HG03135 (cell line): ENCODE measurements at regions not wholly inside any gene's neighbourhood (a gene's known extent, or its start where the extent isn't known, plus 50 kb on each side); places are given as distances from the start of the nearest gene placed in this dataset.
"Not testable (repeated sequence)": the region's sequence is repeated elsewhere in the genome, so short reads cannot be mapped to it uniquely, and the experiment has no call there.

Source experiments
- ATAC-seq: cut with Tn5 transposase; IDR thresholded peaks from one replicate; pipeline ENCODE4 v1.9.1; 2021; ENCODE audit warnings: mild to moderate bottlenecking, moderate library complexity; ENCODE audit not compliant: unreplicated experiment

DNA sequence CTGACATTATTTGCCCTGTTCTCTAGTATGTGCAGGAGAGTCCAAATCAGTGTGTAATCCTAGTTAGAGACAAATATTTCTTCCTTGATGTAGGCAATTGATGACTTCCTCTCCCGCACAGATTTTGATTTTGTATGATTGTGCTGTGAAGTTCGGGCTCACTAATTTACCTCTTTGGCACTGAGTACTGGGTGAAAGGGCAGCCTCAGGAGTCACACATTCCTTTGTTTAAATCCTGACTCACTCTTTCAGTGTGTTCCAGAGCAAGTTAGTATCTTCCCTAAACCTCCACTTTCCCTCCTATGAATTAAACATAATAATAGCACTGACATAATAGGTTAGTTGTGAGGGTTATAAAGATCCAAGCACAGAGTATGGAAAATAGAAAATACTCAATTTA is 269.7 kb downstream of the ISL1 start:
- no peak for ATAC-seq

GRCh38 chr5:51657340-51658240 is 274.3 kb downstream of the ISL1 start:
- ATAC-seq, result no peak

- ATAC-seq, result no peak
These were observed 278.5 kb downstream of the ISL1 start for GRCh38 chr5:51661646-51662265.

DNA sequence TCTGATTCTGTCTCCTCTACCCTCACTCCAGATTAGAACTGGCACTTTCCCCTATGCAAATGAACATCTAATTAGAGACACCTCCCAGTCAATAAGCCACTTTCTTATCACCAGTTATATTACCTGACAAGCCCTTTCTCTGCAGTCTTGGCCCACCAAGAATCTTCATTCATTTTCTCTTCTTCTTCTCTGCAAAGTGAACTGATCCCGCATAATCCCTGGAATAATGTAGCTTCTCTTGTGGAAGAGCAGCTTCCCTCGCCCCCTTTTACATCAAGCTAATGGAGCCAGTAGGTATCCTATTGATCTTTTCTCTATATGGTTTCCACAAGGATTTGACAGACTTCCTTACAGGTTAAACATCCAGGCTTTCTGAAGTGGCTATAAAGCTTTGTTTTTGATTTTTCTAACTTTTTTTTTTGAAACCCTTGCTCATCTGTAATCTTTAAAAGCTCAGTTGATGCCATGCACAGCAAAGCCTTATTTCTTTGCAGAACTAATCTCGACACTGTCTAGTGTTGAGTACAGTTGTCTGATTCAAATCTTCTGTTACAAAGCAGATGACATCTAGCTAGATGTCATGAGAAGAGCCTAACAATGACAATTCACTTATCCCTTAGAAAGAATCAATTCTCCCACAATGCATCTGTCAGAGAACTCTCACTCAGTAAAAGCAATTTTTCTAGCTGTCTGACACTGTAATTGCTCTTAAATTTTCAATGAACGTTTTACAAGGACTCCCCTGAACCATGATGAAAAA is 281.4 kb downstream of the ISL1 start:
- no peak for ATAC-seq

- no peak for ATAC-seq
These were observed 282.0 kb downstream of the ISL1 start for GRCh38 chr5:51665251-51665593.

DNA sequence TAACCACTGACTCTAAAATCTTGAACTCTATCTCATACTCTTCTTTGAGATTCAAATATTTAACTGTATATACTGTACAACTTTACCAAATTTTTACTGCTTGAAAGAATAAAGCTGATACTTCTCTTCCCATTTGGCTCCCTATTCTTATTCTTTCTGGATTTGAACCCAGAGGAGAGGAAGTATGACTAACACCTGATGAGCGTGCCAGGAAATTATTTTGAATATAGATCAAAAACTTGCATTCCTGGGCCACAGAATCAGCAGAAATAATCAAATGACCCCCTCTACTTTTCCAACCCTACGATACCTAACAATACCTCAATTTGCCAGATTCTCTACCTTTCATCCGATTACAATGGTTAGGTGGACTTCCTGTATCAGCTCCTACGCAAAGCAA is 285.8 kb downstream of the ISL1 start:
- ATAC-seq, result no peak

GRCh38 chr5:51678330-51678729 is 295.1 kb downstream of the ISL1 start:
- ATAC-seq, result no peak

DNA sequence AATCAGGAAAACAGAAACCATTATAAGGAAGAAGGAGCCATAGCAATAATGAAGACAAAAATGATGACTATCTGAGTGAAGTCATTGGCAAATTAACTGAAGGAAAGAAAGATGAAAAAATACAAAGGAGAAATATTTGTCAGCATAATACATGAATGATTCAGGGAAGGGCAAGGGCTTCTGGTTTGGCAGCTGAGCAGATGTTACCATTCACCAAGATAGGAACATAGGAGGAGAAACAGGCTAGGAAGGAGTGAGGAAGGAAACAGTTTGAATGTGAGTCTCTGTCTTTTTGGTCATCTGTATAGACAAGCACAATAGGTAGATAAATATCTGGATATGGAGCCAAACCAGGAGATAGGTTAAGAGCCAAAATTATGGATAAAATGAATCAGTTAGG is 296.0 kb downstream of the ISL1 start:
- no peak for ATAC-seq

- no peak for ATAC-seq
These were observed 301.6 kb downstream of the ISL1 start for GRCh38 chr5:51684794-51685355.

DNA sequence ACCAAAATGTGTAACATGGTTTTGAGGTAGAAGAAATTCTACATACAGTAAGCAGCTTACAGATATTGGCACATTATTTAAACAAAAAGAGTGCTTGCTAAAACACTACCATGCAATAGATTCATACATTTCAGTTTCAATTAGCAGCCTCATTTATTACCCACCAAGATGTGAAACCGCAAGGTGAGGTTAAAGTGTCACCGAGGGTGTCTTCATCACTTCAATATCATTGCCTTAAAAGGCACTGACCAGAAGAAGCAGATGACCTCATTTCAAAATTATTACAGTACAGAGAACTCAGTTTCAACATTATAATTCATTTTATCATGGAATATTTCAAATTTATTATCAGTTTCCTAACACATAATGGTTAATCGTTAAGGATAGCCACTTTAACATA is 302.2 kb downstream of the ISL1 start:
- no peak for ATAC-seq

DNA sequence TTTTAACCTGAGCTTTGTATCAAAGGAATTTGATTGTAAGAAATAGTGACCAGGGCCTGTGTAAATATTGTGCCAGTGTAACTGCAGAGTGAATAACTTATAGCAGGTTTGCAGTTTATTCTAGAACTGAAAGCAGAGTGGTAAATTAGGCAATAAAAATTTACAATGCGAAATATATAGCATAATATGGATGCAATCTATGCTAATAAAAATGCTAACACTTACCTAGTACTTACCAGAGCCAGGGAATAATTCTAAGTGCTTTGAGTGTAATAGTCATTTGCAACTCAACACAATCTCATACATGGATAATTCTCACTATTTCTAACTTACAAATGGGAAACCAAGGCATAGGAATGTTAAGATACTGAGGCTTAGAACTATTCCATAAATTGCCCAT is 303.4 kb downstream of the ISL1 start:
- ATAC-seq, result no peak

GRCh38 chr5:51691538-51692079 is 308.4 kb downstream of the ISL1 start:
- no peak for ATAC-seq

DNA sequence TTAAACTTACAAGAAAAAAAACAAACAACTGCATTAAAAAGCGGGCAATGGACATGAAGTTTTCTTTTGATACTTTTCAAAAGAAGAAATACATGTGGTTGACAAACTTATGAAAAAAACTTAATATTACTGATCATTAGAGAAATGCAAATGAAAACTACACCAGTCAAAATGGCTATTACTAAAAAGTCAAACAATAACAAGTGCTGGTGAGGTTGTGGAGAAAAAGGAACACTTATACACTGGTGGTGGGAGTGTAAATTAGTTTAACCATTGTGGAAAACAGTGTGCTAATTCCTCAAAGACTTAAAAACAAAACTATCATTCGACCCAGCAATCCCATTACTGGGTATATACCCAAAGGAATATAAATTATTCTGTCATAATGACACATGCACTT is 311.6 kb downstream of the ISL1 start:
- no peak for ATAC-seq

GRCh38 chr5:51696122-51696521 is 312.9 kb downstream of the ISL1 start:
- no peak for ATAC-seq

DNA sequence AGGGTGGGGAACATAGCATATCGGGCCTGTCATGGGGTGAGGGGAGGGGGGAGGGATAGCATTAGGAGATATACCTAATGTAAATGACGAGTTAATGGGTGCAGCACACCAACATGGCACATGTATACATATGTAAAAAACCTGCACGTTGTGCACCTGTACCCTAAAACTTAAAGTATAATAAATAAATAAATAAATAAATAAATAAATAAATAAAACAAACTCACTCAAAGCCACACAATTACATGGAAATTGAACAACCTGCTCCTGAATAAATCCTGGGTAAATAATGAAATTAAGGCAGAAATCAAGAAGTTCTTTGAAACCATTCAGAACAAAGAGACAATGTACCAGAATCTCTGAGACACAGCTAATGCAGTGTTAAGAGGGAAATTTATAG is 318.8 kb downstream of the ISL1 start:
- not testable (repeated sequence) for ATAC-seq

GRCh38 chr5:51712201-51712600 is 329.0 kb downstream of the ISL1 start:
- no peak for ATAC-seq

- ATAC-seq, result not testable (repeated sequence)
These were observed 332.2 kb downstream of the ISL1 start for GRCh38 chr5:51715445-51715844.

DNA sequence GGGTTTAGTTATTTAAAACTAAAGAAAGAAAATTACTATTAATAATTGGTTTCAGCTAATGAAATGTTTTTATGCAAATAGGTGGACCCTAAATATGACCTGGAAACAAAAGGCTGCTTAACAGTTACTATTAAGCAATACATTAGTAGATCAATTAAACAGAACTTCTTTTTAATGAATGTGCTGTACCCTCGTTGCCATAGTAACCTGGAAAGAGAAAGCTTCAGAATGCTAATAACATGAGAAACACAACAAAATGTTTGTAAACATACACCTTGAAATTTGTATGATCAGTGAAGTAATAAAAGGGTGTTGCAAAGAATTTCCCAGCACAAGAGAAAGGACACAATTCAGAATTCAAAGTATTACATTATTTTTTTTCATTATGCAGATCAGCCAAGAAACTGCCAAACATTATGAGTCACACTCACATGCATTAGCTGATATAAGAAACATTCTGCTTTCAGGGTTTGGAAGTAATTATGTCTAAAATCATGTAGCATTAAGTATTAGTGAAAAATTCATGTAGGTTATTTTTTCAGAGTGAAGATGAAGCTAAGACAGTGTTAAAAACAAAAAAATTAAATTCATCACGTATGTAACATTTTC is 348.3 kb downstream of the ISL1 start:
- no peak for ATAC-seq

- ATAC-seq, result no peak
These were observed 349.1 kb downstream of the ISL1 start for GRCh38 chr5:51732304-51732703.

DNA sequence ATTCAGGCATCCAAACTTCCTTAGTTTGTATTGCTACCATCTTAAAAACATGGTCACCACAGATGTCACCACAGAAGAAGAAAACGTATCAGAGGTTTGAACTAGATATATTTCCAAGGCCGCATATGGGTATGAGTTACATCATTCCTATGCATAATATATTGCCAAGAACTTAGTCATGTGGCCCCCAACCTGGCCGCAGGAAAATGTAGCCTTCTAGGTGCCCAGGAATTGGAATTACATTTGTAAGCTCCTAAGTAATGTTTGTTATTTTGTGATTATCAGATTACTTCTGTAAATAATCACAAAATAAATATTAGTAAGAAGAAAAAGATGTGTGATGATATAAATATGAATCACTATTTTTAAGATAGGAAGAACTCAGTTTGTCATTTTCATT is 351.4 kb downstream of the ISL1 start:
- no peak for ATAC-seq

- no peak for ATAC-seq
These were observed 362.8 kb downstream of the ISL1 start for GRCh38 chr5:51746023-51746422.
